BJ (cell line): ENCODE measurements at regions not wholly inside any gene's neighbourhood (a gene's known extent, or its start where the extent isn't known, plus 50 kb on each side); places are given as distances from the start of the nearest gene placed in this dataset.
"Not testable (repeated sequence)": the region's sequence is repeated elsewhere in the genome, so short reads cannot be mapped to it uniquely, and the experiment has no call there.

Experiments
- CTCF ChIA-PET: fragments of 350-600 bp; formaldehyde crosslinking; extraction: SDS; loops from one replicate; lab custom pipeline; 2021; ENCODE audit warnings: antibody characterized with exemption, inconsistent platforms; lab: Yijun Ruan, JAX
- POLR2A ChIA-PET: fragments of 300-600 bp; sonication (Branson Sonifier 250); formaldehyde crosslinking; extraction: SDS; loops from one replicate; lab custom pipeline; 2021; ENCODE audit warnings: antibody characterized with exemption; lab: Charles Lee
- DNase-seq: peaks from one replicate; pipeline ENCODE4 v3.0.0-alpha.2; 2011; ENCODE audit warnings: low read depth
- H3K27me3 ChIP-seq: 2 replicates; pipeline ENCODE4 v1.6.0; 2011; ENCODE audit warnings: low read length; ENCODE audit not compliant: control insufficient read depth, insufficient read depth
- H3K36me3 ChIP-seq: 2 replicates; pipeline ENCODE4 v1.5.1; 2011; ENCODE audit warnings: low read length; ENCODE audit not compliant: control insufficient read depth, insufficient read depth
- H3K4me3 ChIP-seq: 2 replicates; pipeline ENCODE4 v1.5.1; 2011; ENCODE audit warnings: low read depth, mild to moderate bottlenecking, control low read depth, low read length
- TF ChIP-seq, protein P1 (sequence below): IDR thresholded peaks from 2 replicates; pipeline ENCODE4 v1.5.1; 2011; ENCODE audit warnings: low read depth, mild to moderate bottlenecking, control low read depth, inconsistent platforms, low read length, moderate library complexity; ENCODE audit not compliant: insufficient read depth

DNA sequence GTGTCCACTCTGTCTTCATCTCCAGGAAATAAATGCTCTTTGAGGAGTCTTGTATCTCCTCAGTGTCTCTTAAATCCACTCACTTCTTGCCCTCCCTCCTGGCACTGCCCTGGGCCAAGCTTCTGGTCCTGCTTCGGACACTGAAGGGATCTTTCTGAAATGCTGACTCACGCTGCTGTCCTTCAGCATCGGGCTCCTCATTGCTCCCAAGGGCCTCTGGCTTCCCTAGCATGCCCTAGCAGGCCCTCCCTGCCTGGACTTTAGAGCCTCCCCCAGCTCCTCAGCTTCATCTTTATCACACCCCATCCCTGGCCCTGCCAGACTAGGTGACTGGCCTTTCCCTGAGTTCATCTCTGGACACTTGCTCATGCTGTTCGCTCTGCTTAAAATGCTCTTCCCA lies 96.6 kb downstream of the FOXD2 start:
- H3K27me3 ChIP-seq, result peaks cover 18% of the 10 kb centered on the region
- H3K36me3 ChIP-seq, result no peaks in the 10 kb centered on the region
- POLR2A ChIA-PET, result no interaction called here
- no peak for DNase-seq
- H3K4me3 ChIP-seq, result no peak overlapping the region
- CTCF ChIA-PET, result interaction anchor here (0.9 kb wide), 1 partner anchor 12 kb away, joined by 5 read pairs; no protein-coding TSS in a partner anchor
- TF ChIP-seq, protein P1, sequence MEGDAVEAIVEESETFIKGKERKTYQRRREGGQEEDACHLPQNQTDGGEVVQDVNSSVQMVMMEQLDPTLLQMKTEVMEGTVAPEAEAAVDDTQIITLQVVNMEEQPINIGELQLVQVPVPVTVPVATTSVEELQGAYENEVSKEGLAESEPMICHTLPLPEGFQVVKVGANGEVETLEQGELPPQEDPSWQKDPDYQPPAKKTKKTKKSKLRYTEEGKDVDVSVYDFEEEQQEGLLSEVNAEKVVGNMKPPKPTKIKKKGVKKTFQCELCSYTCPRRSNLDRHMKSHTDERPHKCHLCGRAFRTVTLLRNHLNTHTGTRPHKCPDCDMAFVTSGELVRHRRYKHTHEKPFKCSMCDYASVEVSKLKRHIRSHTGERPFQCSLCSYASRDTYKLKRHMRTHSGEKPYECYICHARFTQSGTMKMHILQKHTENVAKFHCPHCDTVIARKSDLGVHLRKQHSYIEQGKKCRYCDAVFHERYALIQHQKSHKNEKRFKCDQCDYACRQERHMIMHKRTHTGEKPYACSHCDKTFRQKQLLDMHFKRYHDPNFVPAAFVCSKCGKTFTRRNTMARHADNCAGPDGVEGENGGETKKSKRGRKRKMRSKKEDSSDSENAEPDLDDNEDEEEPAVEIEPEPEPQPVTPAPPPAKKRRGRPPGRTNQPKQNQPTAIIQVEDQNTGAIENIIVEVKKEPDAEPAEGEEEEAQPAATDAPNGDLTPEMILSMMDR, result no peak

DNA sequence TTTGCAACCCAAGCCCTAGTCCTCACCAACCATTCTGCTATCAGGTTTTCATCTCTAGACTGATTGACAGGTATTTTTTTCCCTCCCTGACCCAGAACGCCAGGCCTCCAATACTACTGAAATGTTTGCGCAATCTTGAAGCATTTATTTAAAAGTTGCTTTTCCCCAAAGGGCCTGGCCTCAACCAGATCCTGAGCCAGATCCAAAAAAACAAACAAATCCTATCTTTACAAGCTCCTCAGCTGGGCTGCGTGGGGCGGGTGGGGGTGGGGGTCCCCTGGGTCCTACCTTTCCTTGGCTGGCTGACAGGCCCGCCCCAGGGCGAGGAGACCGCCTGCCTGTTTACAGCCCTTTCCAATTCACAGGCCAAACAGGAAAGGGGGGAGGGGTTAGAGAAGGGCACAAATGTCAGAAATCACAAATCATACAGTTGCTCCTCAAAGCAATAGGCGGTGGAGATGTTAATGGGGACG lies 98.8 kb downstream of the FOXD2 start:
- H3K27me3 ChIP-seq, result peaks cover 16% of the 10 kb centered on the region
- TF ChIP-seq, protein P1, result no peak
- ChIA-PET POLR2A (no interaction called here), CTCF (no interaction called here)
- no peak for DNase-seq
- no peak overlapping the region for H3K4me3 ChIP-seq
- H3K36me3 ChIP-seq, result no peaks in the 10 kb centered on the region

DNA sequence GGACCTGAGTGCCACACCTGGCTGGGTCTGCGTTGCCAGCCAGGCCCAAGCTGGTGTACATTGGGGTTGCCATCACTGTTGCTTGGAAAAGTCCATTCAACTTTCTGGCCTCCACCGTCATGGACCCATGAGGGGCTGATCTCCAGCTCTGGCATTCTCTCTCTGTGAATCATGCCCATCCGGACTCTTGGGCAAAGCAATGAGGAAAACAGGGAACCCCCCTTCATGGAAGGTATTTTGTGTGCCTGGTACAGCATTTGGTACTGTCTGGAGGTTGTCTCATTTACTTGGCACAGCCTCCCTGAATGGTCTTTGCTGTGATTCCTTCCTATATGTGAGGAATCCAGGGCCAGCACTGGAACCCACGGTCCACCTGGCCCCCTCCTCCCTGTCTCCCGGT lies 99.4 kb downstream of the FOXD2 start:
- H3K4me3 ChIP-seq, result no peak overlapping the region
- TF ChIP-seq, protein P1, result no peak
- ChIA-PET CTCF (interaction anchor here (1.2 kb wide), 1 partner anchor 100 kb away, joined by 3 read pairs; the partner anchor contains the start of gene FOXD2), POLR2A (no interaction called here)
- no peaks in the 10 kb centered on the region for H3K36me3 ChIP-seq
- DNase-seq, result no peak
- H3K27me3 ChIP-seq, result peaks cover 16% of the 10 kb centered on the region

DNA sequence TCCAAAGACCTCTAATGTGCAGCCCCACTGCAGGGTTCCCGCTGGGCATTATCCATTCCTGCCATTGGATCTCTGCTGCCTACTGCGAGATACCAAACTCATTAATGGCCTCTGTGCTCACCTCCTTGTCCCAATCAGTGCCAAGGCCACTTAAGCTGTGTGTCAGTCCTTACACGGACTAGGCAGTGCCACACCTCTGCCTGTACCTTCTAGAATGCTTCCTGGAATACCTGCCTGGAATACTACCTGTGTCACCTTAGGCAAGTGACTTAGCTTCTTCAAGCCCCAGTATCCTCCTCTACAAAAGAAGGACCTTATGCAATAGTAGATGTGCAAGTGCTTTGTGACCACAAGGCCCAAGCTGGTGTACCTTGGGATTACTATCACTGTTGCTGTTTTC lies 100.1 kb downstream of the FOXD2 start:
- Histone ChIP-seq H3K27me3 (peaks cover 13% of the 10 kb centered on the region), H3K4me3 (no peak overlapping the region), H3K36me3 (no peaks in the 10 kb centered on the region)
- DNase-seq, result no peak
- POLR2A ChIA-PET, result no interaction called here
- CTCF ChIA-PET, result interaction anchor here (0.6 to 1.2 kb wide), 3 partner anchors 10 to 115 kb away, joined by 3 to 4 read pairs (median 3); partner anchors contain the start of gene FOXD2
- TF ChIP-seq, protein P1, result no peak

DNA sequence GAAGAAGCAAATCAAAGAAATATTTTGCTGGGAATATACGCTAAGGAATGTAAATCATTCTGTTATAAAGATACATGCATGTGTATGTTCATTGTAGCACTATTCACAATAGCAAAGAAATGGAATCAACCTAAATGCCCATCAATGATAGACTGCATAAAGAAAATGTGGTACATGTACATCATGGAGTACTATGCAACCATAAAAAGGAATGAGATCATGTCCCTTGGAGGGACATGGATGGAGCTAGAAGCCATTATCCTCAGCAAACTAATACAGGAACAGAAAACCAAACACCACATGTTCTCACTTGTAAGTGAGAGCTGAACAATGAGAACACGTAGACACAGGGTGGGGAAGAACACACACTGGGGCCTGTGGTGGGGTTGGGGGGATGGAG lies 100.7 kb downstream of the FOXD2 start:
- CTCF ChIA-PET, result interaction anchor here (0.6 to 1.2 kb wide), 3 partner anchors 10 to 115 kb away, joined by 3 to 4 read pairs (median 3); partner anchors contain the start of gene FOXD2
- DNase-seq, H3K36me3 ChIP-seq, H3K4me3 ChIP-seq, POLR2A ChIA-PET: not testable (repeated sequence)
- peaks cover 13% of the 10 kb centered on the region for H3K27me3 ChIP-seq

DNA sequence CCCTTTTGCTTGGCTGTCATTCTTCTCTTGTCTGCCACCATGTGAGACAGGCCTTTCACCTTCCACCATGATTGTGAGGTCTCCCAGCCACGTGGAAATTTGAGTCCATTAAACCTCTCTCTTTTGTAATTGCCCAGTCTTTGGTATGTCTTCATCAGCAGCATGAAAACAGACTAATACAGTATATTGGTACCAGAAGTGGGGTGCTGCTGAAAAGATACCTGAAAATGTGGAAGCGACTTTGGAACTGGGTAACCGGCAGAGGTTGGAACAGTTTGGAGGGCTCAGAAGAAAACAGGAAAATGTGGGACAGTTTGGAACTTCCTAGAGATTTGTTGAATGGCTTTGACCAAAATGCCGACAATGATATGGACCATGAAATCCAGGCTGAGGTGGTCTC lies 103.9 kb downstream of the FOXD2 start:
- CTCF ChIA-PET, H3K36me3 ChIP-seq, POLR2A ChIA-PET, H3K4me3 ChIP-seq, H3K27me3 ChIP-seq, DNase-seq: not testable (repeated sequence)

DNA sequence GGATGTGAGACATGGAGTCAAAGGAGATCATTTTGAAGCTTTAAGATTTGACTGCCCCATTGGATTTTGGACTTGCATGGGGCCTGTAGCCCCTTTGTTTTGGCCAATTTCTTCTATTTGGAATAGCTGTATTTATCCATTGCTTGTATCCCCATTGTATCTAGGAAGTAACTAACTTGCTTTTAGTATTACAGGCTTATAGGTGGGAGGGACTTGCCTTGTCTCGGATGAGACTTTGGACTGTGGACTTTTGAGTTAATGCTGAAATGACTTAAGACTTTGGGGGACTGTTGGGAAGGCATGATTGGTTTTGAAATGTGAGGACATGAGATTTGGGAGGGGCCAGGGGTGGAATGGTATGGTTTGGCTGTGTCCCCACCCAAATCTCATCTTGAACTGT lies 105.2 kb downstream of the FOXD2 start:
- POLR2A ChIA-PET, CTCF ChIA-PET, H3K4me3 ChIP-seq, DNase-seq, H3K27me3 ChIP-seq, H3K36me3 ChIP-seq: not testable (repeated sequence)
